ENCODE measurements at regions not wholly inside any gene's neighbourhood (a gene's known extent, or its start where the extent isn't known, plus 50 kb on each side); places are given as distances from the start of the nearest gene placed in this dataset.
"Not testable (repeated sequence)": the region's sequence is repeated elsewhere in the genome, so short reads cannot be mapped to it uniquely, and the experiment has no call there.

DNA sequence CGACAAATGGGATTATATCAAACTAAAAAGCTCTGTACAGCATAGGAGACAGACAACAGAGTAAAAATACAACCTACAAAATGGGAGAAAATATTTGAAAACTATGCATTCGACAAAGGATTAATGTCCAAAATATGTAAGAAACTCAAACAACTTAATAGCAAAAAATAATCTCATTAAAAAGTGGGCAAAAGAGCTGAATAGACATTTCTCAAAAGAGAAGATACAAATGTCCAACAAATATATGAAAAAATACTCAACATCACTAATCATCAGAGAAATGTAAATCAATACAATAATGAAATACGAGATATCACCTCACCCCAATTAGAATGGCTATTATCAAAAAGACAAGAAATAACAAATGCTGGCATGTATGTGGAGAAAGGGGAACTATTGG lies 272.9 kb downstream of the KLHL13 start:
- no peak overlapping the region for H3K4me3 ChIP-seq (ENCODE audit: low read depth, low read length)
- TF ChIP-seq, protein P1, sequence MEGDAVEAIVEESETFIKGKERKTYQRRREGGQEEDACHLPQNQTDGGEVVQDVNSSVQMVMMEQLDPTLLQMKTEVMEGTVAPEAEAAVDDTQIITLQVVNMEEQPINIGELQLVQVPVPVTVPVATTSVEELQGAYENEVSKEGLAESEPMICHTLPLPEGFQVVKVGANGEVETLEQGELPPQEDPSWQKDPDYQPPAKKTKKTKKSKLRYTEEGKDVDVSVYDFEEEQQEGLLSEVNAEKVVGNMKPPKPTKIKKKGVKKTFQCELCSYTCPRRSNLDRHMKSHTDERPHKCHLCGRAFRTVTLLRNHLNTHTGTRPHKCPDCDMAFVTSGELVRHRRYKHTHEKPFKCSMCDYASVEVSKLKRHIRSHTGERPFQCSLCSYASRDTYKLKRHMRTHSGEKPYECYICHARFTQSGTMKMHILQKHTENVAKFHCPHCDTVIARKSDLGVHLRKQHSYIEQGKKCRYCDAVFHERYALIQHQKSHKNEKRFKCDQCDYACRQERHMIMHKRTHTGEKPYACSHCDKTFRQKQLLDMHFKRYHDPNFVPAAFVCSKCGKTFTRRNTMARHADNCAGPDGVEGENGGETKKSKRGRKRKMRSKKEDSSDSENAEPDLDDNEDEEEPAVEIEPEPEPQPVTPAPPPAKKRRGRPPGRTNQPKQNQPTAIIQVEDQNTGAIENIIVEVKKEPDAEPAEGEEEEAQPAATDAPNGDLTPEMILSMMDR (IDR thresholded peaks at IDR 0.05; ENCODE audit: borderline replicate concordance, insufficient read depth, low read depth, low read length), result no peak

DNA sequence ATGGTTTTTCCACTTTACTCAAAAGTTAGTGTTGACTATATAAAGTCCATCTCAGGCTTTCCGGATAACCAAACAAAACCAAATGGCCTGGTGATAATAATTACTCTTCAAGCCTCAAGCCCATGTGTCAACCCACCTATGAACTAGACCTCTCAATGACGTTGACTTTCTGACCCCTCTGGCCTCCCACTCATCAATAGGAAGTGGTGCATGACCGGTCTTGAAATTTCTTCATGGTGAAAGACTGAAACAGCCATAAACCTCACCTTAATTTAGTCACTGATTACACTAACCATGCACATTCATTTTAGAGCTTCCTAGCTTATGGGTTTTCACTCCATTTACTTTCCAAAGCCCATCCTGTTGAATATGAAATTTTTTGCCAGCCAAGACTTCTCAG lies 276.0 kb downstream of the KLHL13 start:
- H3K4me3 ChIP-seq (ENCODE audit: low read depth, low read length), result no peak overlapping the region
- TF ChIP-seq, protein P1 (IDR thresholded peaks at IDR 0.05; ENCODE audit: borderline replicate concordance, insufficient read depth, low read depth, low read length), result no peak

DNA sequence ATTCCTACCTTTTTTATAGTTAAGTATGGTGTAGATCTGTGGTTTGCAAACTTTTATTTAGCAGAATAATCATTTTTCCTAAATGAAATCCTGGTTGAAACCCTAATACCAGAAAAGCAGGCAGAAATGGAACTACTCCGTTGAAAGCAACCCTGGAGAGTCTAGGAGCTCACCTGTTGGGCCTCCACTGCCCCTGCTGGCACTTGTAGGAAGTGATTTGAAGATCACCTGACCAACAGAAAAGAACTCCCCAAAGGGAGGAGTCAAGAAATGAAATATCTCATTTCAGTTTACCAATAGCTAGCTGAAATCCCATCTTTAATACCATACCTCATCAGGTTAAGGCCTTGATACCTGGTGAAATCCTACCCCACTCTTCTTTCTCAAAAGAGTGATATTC lies 277.1 kb downstream of the KLHL13 start:
- TF ChIP-seq, protein P1 (IDR thresholded peaks at IDR 0.05; ENCODE audit: borderline replicate concordance, insufficient read depth, low read depth, low read length), result peak; percentile 22; the same call in 1 of the 2 replicates
- H3K4me3 ChIP-seq (ENCODE audit: low read depth, low read length), result no peak overlapping the region

DNA sequence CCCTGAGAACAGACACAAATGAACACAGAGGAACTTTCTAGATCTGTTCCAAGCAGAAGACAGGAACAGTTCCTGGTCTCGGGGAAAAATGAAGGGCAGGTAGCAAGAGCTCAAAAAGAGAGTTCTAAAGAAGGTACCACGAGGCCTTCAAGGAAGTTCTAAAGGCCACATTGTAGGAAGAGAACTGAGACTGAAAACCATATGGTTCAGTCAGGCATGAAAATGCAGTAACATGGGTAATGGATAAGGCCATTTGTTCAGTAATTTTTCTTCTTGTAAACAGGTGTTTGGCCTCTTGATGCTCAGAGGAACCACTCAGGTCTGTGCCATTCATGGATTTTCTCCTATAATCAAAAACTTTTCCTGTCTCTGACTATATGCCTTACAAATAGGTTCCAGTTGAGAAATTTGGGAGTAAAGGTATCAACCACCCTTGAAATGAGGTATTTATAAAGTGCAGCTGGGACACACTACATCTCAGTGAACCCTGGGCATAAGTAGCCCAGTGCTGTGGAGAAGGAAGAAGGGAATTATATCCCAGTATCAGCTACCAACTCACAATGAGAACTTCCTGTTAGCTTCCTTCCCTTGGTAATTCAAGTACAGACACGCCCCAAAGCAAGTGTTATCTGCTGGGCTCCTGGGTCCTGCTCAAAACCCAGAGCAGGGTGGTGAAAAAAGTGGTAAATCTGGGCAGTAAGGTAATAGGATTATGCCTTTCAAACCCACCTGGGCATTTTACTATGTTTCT lies 277.9 kb downstream of the KLHL13 start:
- H3K4me3 ChIP-seq (ENCODE audit: low read depth, low read length), result no peak overlapping the region
- TF ChIP-seq, protein P1 (IDR thresholded peaks at IDR 0.05; ENCODE audit: borderline replicate concordance, insufficient read depth, low read depth, low read length), result no peak

DNA sequence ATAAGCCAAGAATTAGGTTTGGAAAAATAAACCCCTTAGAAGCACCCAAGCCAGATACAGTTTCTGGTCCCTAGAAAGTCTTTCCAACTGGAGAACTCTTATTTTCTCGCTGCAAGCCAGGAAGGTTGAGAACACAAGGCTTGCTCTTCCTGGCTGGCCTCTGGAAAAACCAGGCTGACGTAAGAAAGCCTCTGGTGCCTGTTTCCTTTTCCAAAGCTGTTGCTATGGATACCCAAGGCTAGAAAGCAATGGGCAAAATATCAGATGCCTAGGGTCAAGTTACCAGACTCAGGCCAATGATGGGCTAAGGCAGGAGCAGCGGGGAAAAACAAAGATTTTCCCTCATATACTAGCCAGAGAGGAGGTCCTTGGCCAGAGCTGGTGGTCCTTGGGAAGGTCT lies 281.6 kb downstream of the KLHL13 start:
- TF ChIP-seq, protein P1 (IDR thresholded peaks at IDR 0.05; ENCODE audit: borderline replicate concordance, insufficient read depth, low read depth, low read length), result no peak
- H3K4me3 ChIP-seq (ENCODE audit: low read depth, low read length), result no peak overlapping the region

DNA sequence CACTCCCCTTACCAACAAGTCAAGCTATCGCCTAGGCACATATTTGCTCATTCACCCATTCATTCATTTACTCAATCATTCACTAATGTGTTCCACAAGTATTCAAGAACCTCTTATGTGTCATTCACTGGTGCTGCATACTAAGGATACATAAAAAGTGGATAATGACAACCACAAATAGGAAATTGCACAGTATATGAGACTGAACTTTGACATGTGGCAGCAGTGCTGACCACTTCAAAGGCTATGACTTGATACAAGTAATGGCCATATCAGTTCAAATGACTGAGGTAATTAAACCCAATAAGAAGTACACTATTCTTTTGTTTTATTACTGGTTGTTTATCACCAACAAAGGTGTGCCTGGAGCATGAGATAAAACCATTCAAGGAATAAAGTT lies 282.5 kb downstream of the KLHL13 start:
- TF ChIP-seq, protein P1 (IDR thresholded peaks at IDR 0.05; ENCODE audit: borderline replicate concordance, insufficient read depth, low read depth, low read length), result no peak
- H3K4me3 ChIP-seq (ENCODE audit: low read depth, low read length), result no peak overlapping the region

DNA sequence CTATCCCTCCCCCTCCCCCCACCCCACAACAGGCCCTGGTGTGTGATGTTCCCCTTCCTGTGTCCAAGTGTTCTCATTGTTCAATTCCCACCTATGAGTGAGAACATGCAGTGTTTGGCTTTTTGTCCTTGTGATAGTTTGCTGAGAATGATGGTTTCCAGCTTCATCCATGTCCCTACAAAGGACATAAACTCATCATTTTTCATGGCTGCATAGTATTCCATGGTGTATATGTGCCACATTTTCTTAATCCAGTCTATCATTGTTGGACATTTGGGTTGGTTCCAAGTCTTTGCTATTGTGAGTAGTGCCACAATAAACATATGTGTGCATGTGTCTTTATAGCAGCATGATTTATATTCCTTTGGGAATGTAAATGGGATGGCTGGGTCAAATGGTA lies 295.1 kb downstream of the KLHL13 start:
- H3K4me3 ChIP-seq (ENCODE audit: low read depth, low read length), result not testable (repeated sequence)
